Left cardiac atrium (tissue), 4 donors: ENCODE measurements at regions not wholly inside any gene's neighbourhood (a gene's known extent, or its start where the extent isn't known, plus 50 kb on each side); places are given as distances from the start of the nearest gene placed in this dataset.

Source experiments
- ATAC-seq, 2 donors: fragments of 200-7000 bp; cut with Tn5 transposase; one replicate each; pipeline ENCODE4 v1.9.1; 2020; ENCODE audit warnings: mild to moderate bottlenecking in 2 of 2, moderate library complexity in 2 of 2
- DNase-seq: peaks from one replicate; pipeline ENCODE4 v3.0.0-alpha.2; 2020
- intact Hi-C, 2 donors: fragments of 100-400 bp; cut with DNase I; formaldehyde crosslinking; loops; one replicate each; pipeline versions ENCODE4 v1.14.1 to v1.15.1; 2022 to 2023
- donor health status: DM: no; HTN: yes; CAD: no.
- donor health status: DM: no; HTN: yes; CAD: no; lungs with severe emphysema.
- donor health status: DM: yes; HTN: yes; CAD: no.
- donor health status: Dilated cardiomyopathy.

GRCh38 chr2:23096906-23097602 is 287.9 kb upstream of the KLHL29 start:
- intact Hi-C loops = no loop called here
- ATAC-seq = no peak
- DNase-seq = no peak

GRCh38 chr2:23100406-23100805 is 284.6 kb upstream of the KLHL29 start:
- intact Hi-C loops = no loop called here
- no peak for DNase-seq
- ATAC-seq = no peak

GRCh38 chr2:23106242-23106785 is 278.7 kb upstream of the KLHL29 start:
- intact Hi-C loops = no loop called here
- ATAC-seq = peak; percentile 34 to 57
- no peak for DNase-seq

DNA sequence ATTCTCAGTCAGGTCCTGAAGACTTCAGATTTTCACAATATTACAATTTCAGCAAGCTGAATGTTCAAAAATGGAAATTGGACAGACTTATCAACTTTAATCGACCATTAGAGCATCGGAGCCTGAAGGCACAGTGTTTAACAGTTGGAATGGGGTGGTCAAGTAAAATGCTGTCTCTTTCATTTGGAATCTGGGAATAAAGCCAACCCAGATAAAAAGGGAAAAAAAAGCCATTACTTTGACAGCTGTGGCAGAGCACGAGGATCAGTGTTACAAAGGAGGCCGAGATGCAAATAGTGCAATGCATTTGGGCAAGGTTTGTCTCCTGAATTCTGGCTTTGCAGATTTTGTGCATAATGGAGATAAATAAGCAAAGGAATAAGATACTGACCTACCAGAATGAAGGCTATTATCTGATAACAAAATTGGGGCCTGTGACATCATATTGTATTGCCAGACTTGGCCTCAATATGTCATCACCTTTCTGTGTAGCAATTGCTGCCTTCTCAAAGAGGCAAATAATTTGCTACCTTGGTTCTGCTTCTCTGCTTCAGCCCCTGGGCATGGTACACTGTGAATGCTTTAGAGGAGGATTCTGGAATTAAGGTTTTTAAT is 277.5 kb upstream of the KLHL29 start:
- intact Hi-C loops = no loop called here
- no peak for DNase-seq
- ATAC-seq = no peak

- ATAC-seq (no peak), DNase-seq (no peak)
- intact Hi-C loops = no loop called here
Measured at GRCh38 chr2:23111263-23111662, 273.7 kb upstream of the KLHL29 start.

DNA sequence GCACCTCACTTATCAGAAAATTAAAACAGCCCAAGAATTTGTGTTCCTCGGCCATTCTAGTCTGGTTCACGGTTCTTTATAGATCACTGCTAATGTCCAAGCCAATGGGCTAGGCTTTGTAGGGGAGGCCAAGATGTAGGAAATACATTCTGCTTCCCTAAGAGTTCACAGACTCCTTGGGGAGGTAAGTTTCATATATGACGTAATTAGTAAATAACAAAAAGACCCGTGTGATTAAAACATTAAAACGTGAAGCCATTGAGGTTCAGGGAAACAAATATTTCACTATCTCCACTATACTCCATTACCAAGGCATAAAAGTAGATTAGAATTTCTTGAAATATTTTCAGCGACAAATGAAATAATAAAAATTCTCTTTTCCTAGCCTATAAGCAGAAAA is 272.5 kb upstream of the KLHL29 start:
- intact Hi-C loops = no loop called here
- DNase-seq (no peak), ATAC-seq (no peak)

DNA sequence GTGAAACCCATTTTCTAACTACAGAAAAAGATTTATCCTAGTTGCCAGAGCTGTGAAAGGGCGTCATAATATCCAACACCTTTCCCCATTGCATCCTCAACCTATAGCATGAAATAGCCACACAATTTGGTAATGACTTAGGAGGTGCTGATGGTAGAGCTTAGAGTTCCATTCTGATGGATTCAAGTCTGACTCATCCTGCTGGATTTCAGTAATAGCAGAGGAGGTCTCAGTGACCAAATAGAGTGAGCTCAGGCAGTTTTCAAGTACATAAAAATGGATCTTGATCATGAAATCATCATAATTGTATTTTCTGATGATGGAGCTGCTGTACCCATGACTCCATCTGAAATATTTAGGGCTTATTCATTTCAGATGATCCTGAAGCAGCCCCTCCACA is 270.7 kb upstream of the KLHL29 start:
- intact Hi-C loops = no loop called here
- ATAC-seq = no peak
- no peak for DNase-seq

- no peak for DNase-seq
- no peak for ATAC-seq
- intact Hi-C loops = no loop called here
Measured at GRCh38 chr2:23118313-23118712, 266.7 kb upstream of the KLHL29 start.

DNA sequence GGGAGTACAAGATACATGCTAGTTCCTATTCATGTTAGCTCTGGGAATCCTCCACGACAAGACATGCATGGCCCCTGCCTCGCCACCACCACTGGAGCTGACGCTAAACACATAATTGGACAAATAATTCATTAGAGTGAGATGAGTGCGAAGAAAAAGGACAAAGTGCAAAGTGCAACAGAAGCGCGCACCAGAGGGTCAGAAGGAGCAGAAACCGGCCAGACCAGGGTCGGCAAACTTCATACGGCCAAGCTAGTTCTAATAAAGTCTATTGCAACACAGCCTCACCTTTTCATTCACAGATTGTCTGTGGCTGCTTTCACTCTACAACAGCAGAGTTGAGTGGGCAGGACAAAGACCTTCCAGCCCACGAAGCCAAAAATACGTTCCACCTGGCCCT is 266.1 kb upstream of the KLHL29 start:
- DNase-seq (no peak), ATAC-seq (no peak)
- intact Hi-C loops = no loop called here

GRCh38 chr2:23120161-23120560 is 264.8 kb upstream of the KLHL29 start:
- ATAC-seq (no peak), DNase-seq (no peak)
- intact Hi-C loops = no loop called here

- intact Hi-C loops = no loop called here
- DNase-seq (no peak), ATAC-seq (no peak)
Measured at GRCh38 chr2:23121968-23122648, 262.9 kb upstream of the KLHL29 start.

DNA sequence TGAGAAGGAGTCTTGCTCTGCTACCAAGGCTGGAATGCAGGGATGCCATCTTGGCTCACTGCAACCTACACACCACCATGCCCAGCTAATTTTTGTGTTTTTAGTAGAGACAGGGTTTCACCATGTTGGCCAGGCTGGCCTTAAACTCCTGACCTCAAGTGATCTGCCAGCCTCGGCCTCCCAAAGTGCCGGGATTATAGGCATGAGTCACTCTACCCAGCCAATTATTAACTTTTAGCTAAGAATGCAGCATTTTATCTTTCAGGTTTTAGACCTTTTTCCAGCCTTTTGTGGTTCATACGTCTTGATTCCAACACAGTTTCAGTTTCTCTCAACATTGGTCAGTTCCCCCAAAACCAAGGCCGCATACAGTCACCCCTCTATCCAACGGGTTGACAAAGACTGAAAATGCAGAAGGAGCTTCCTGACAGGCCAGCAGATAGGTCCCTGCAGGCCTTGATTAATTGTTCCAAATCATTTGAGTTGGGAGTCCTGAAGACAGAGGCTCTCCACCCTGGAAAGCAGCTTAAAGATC is 262.2 kb upstream of the KLHL29 start:
- DNase-seq = no peak
- intact Hi-C loops = no loop called here

GRCh38 chr2:23123686-23124085 is 261.3 kb upstream of the KLHL29 start:
- intact Hi-C loops = no loop called here
- ATAC-seq (no peak), DNase-seq (no peak)

More for the DNA sequence above, 262.2 kb upstream of the KLHL29 start:
- ATAC-seq = no peak

DNA sequence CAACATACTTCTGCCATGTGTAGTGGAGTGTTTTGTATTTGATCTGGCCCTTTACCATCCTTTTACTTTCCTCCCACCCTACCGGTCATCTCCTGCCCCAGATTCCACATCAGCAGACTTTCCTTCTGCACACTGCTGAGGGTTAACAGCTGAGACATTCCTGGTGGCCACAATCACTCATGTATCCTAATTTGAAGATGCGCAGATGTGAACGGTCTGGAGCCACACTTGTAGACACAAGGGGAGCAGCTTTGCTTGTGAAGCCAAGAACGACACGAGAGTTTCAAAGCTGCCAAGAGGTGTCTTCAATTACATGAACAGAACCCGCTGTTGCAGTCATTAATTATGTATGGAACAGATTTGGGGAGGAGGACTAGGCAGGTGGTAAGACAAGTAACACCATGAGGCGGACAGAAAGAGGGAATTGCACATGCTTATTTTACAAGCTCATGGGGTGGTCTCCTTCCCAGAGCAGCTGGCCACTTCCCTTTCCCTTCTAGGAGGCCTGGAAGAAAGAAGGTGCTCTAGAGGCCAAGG is 260.7 kb upstream of the KLHL29 start:
- intact Hi-C loops = no loop called here
- no peak for ATAC-seq
- no peak for DNase-seq

GRCh38 chr2:23127465-23127864 is 257.5 kb upstream of the KLHL29 start:
- ATAC-seq (no peak), DNase-seq (no peak)
- intact Hi-C loops = no loop called here

DNA sequence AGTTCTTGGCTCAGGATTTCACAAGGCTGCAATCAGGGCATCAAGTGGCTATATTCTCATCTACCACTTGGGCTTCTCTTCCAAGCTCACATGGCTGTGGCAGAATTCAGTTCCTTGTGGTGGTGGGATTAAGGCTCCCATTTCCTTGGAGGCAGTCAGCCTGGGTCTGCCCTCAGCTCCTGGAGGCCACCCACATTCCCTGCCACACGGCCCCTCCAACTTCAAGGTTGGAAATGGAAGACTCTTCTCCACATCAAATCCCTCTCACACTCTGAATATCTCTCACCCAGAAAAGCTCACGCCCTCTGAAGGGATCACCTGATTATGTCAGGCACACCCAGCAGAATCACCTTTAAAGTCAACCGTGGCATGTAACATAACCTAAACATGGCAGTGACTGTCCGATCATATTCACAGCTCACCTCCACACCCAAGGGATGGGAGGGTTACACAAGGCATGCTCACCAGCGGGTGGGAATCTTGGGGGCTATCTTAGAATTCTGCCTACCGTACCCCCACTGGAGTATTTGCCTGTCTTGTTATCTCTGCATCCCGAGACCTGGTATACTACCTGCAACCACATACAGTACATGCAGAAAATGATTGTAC is 256.2 kb upstream of the KLHL29 start:
- ATAC-seq (no peak), DNase-seq (no peak)
- intact Hi-C loops = no loop called here

GRCh38 chr2:23131066-23131575 is 253.9 kb upstream of the KLHL29 start:
- ATAC-seq = no peak
- no peak for DNase-seq

DNA sequence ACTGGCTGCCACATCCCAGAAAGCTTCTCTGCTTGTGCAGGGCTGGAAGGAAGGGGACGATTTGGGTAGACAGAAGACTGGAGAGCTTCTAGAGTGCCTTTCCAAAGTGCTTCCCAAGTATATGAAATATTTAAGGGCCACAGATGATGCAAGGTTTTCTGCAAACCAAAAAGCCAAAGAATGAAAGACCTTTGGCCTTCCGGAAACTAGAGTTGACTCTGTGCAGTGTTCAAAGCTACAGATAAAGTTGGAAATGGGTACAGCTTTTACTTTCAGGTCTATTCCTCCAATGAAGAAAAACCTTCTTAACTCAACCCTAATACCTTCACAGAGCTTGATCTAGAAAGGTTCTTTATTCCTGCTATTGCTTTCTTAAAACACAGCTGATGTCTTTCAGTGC is 253.0 kb upstream of the KLHL29 start:
- intact Hi-C loops = no loop called here
- DNase-seq (no peak), ATAC-seq (no peak)

More at GRCh38 chr2:23131066-23131575, 253.9 kb upstream of the KLHL29 start:
- intact Hi-C loops = no loop called here

DNA sequence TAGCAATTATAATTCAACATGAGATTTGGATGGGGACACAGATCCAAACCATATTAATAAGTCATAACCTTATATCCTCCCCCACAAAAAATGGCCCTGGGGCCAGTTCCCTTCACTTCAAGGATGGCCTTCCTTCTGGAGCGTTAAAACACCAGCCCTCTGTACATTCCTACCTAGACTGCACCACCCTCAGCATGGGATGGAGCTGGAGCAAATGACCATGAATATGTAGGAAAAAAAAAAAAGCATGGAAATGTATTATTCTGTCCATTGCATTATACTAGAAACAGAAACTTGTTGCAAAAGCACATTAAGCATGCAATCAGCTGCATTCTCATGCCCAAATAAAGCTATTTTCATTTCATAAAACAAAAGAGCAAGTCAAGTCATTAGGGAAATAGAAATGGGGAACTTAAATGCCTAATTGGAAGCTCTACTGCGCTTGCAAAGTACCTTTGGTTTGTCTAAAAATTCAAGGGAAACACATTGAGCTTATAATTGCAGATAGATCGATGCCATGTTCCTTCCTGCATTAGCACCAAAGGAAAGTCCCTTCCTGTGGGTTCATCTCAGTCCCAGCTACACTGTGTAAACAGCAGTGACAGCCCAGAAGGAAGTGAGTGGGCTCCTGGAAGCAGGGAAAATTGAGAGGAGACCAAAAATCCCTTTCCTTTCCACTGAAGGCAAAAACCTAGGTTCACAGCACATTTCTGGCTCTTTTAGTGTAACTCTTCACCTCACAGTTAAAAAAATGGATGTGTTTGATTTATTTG is 252.0 kb upstream of the KLHL29 start:
- ATAC-seq (no peak), DNase-seq (no peak)
- intact Hi-C loops = no loop called here
